LHCN-M2 (cell line): ENCODE measurements at regions not wholly inside any gene's neighbourhood (a gene's known extent, or its start where the extent isn't known, plus 50 kb on each side); places are given as distances from the start of the nearest gene placed in this dataset.

Experiments used
- DNase-seq: peaks from one replicate; pipeline ENCODE4 v3.0.0-alpha.2; 2012; ENCODE audit warnings: low read depth

DNA sequence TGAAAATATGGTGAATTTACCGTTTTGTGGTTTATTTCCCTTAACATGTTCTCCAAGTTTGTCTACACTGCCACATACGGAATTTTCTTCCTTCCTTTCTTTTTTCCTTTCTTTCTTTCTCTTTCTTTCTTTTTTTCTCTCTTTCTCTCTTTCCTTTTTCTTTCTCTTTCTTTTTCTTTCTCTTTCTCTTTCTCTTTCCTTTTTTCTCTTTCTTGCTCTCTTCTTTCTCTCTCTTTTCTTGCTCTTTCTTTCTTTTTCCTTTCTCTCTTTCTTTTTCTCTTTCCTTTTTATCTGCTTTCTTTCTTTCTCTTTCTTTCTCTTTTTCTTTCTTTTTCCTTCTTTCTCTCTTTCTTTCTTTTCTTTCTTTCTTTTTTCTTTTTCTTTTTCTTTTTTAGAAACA, 1962.3 kb upstream of the PCDH20 start:
- DNase-seq: no peak

DNA sequence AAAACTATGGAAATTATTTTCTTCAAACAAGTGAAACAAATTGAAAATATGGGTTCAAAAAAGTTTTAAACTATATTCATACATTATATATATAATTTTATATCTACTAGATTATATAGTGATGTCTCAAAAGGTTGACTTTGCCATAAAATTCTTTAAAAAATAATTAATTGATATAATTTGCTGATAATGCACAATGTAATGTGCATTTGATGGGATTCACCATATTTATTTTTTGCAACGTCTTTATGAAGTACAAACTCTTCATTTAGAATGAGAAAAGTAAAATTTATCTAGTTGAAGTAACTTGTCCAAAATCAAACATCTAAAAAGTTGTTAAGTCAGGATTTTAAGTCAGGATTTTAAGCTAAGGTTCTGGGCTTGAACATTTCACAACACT, 1954.5 kb upstream of the PCDH20 start:
- no peak for DNase-seq

DNA sequence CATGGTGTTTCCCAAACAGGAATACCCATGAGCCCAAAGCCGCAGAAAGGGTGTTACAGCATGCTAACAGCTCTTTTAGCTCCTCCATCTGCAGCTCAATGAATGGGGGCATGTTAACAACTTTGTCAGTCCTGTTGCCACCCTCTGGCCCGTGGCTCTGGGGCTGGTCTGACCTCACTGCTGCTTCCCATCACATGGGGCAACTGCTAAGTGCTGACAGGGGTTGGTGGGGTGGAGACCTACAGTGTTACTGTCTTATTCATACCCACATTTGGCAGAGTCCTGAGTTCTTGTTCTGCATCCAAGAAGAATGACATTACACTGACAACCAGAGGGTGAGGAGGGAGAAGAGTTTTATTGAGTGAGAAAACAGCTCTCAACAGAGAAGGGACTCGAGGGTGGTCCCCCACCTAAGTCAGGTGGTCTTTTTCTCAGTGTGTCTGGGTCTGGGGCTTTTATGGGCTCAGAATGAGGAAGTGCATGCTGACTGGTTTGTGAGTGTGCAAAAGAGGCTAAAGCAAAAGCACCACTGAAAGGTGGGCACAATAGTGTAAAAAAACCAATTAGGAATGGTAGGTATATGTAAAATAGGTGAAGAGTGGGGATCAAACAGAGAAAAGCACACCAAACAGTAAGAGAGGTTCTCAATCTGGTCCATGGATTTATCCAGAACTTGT, 1952.0 kb upstream of the PCDH20 start:
- DNase-seq: no peak

DNA sequence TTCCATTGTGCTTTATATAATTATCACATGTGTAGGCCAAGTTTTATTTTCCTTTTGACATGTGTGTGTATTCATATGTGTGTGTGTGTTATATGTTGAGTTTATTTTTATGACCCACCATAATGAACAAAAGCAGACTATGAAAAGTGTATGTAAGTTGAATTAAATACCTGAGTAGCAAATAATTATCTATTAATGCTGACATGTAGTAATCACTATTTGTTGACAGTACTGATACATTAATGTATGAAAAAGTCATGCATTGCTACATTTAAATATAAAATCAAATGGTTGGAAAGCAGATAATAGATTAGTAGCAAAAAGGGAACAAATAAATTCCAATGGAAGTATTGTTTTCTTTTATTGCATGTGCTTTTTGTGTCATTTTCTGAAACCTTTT, 1948.5 kb upstream of the PCDH20 start:
- DNase-seq: no peak

- DNase-seq: no peak
Observed at GRCh38 chr13:63351533-63351932, 1935.9 kb upstream of the PCDH20 start.

GRCh38 chr13:63351081-63351480, 1935.4 kb upstream of the PCDH20 start:
- DNase-seq: no peak

DNA sequence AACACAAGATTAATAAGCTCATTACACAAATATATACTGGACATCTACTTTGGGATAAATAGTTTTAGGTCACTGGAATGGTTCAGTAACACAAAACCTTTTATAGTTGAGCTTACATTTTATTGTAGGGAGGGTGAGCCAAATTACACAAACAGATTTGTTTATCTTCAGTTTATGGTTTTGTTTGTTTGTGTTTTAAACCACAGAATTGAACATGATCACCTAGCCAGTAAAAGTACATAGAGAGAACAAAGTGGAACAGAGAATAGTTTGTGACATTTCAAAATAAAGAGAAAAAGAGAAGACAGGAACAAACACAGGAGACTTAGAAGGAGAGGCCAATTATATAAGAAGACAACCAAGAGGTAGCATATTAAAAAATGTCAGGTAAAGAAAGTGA, 1930.2 kb upstream of the PCDH20 start:
- DNase-seq: no peak

DNA sequence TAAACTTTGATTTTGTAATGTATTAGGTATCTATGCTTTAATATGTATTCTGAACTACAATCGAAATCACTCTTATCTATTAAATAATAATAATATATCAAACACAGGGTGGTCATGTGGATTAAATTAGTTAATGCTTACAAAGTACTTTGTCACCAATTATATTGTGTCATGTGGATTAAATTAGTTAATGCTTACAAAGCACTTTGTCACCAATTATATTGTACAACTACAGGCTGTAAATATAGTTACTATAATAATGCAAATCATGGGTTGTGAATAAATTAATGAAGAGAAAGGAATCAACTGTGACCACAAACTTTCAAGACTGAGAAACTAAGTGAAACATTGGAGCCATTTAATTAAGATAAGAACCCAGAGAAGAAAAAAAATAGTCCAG, 1929.1 kb upstream of the PCDH20 start:
- no peak for DNase-seq

GRCh38 chr13:63337921-63338320, 1922.3 kb upstream of the PCDH20 start:
- no peak for DNase-seq

DNA sequence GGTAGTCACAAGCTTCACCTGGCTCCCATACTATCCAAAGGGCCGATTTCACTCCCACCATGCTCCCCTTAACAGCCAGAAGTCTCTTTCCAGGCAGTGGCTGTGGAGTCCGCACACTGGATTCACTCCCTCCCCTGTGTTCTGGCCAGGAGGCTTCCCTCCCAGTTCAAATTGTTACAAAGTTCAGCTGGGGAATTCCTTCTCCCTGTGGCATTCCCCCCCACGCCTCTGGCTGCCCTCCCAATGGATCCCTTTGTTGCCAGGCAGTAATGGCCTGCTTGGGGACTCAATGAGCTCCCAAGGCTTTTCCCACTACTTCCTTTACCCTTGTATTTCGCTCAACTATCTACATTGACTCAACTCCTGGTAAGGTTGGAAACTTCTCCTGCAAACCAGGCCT, 1921.4 kb upstream of the PCDH20 start:
- no peak for DNase-seq

DNA sequence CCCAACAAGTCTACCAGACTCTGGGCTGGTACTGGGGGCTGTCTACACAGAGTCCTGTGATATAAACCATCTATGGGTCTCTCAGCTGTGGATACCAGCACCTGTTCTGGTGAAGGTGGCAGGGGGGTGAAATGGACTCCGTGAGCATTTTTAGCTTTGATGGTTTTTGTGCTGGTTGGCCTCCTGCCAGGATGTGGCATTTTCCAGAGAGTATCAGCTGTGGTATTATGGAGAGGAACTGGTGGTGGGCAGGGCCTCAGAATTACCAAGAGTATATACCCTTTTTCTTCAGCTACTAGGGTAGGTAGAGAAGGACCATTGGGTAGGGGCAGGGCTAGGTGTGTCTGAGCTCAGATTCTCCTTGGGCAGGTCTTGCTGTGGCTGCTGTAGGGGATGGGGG, 1920.9 kb upstream of the PCDH20 start:
- no peak for DNase-seq

- DNase-seq: no peak
Observed at GRCh38 chr13:63327584-63327983, 1911.9 kb upstream of the PCDH20 start.

- no peak for DNase-seq
Observed at GRCh38 chr13:63323441-63323840, 1907.8 kb upstream of the PCDH20 start.

DNA sequence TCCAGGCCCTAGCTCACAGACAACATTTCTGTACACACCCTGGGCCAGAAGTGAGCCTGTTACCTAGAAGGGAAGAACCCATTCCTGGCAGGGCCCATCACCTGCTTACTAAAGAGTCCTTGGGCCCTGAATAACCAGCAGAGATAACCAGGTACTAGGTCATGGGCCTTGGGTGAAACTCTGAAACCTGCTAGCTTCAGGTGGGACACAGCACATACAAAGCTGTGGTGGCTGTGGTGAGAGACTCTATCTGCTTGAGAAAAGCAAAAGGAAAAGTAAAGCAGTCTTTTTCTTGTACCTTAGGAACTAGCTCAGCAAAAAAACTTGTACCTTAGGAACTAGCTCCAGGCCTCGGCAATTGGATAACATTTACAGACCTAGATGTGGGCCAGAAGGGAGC, 1895.9 kb upstream of the PCDH20 start:
- DNase-seq: no peak

DNA sequence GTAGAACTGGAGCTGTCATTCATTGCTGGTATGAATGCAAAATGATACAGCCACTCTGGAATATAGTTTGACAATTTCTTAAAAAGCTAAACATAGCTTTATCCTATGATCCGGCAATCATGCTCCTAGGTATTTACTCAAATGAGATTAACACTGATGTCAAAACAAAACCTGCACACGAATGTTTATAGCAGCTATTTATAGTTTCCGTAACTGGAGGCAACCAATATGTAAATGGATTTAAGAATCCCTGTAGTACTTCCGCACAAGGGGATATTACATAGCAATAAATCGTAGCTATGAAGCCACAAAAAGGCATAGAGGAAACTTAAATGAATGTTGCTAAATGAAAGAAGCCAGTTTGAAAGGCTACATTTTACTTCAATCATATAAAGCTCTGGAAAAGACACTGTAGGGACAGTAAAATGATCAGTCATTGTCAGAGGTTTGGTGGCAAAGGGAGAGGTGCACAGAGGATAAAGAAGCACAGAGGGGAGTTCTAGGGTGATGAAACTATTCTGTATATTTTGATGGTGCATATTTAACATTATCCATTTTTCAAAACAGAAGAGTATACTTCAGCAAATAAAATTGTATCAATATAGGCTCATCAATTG, 1893.0 kb upstream of the PCDH20 start:
- DNase-seq: no peak

DNA sequence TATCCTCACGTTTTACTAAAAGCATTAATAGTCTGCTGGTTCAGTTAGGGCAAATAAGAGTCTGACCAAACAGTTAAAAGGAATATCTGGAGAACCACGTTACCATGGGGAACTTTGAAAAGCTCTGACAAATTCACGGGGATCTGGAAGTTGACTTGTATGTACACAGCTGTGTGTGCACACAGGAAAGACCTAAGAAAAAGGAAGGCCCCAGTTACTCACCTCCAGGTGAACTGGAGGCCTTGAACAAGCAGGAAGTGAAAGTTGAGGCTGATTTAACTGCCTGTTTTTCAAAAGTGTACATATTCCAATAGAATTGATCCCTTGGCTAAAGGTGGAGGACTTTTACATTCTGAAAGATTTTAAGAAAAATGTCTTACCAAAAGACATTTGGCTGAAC, 1891.6 kb upstream of the PCDH20 start:
- DNase-seq: no peak

GRCh38 chr13:63305641-63306133, 1890.0 kb upstream of the PCDH20 start:
- DNase-seq: no peak

- DNase-seq: no peak
Observed at GRCh38 chr13:63304497-63304896, 1888.8 kb upstream of the PCDH20 start.

DNA sequence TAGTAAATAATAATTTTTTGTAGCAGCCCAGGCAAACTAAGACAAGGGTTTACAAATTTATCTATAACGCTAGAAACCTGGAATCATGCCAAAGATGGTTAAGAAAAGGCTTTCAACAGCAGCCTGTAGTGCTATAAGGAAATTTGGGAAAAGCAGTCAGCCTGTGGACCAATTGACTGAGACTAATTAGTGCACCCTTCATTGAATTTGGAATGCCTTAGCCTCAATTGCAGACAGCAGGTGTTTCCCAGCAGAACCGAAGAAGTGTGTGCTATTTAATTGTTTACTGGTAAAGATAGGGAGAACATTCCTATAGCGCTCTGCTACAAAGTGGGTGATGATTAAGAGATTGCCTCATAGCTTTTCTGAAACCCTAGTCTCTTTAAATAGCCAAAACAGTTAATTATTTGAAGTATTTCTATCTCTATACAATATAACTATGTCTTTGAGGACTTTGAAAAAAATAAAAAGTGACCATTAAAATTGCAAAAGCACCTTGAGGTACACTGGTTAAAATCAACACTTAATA, 1884.3 kb upstream of the PCDH20 start:
- DNase-seq: no peak

GRCh38 chr13:63297163-63297562, 1881.5 kb upstream of the PCDH20 start:
- DNase-seq: no peak

- no peak for DNase-seq
Observed at GRCh38 chr13:63291701-63292100, 1876.1 kb upstream of the PCDH20 start.

DNA sequence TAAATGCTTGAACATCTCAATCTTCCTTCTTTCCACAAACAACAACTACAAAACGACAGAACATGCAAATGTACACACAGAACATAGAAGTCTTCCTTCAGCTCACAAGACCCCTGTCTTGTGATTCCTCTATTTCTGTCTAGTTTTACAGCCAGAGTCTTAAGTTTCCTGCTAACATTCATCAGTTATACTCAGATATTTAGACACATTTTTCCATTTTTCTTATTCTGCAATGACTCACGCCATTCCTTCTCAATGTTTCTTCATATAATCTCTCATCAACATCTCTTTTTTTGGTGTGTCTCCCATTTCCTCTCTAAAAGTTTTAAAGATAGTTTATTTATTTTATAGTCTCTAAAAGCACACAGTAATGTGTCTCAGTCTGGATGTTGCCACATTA, 1872.9 kb upstream of the PCDH20 start:
- no peak for DNase-seq

DNA sequence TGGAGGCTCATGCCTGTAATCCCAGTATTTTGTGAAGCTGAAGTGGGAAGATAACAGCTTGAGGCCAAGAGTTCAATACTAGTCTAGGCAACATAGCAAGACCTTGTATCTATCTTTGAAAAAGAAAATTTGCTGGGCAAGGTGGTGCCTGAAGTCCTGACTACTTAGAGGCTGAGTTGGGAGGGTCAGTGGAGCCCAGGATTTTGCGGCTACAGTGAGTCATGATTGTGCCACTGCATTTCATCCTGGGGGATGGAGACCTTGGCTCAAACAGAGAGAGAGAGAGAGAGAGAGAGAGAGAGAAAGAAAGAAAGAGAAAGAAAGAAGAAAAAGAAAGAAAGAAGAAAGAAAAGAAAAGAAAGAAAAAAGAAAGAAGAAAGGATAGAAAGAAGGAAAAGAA, 1872.3 kb upstream of the PCDH20 start:
- DNase-seq: no peak
